ENCODE measurements at regions not wholly inside any gene's neighbourhood (a gene's known extent, or its start where the extent isn't known, plus 50 kb on each side); places are given as distances from the start of the nearest gene placed in this dataset.

DNA sequence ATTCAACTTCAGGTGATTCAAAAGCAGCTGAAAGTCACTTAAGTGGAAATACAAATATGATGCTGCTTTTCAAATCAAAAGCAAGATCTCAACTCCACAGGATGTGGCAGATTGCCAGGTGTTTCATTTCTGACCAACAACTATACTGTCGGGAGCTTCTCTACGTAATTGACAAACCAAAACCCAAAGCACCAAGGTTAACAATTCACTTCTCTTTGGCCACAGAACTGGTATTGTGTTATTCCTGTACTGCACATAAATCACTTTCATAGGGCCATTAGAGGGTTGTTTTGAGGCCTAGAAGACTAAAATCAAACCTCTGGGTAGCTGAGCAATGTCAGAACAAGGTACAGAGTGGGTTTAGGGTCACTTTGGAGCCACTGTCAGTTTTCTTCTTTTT, 169.7 kb downstream of the HAO1 start:
- TF ChIP-seq, protein P1, sequence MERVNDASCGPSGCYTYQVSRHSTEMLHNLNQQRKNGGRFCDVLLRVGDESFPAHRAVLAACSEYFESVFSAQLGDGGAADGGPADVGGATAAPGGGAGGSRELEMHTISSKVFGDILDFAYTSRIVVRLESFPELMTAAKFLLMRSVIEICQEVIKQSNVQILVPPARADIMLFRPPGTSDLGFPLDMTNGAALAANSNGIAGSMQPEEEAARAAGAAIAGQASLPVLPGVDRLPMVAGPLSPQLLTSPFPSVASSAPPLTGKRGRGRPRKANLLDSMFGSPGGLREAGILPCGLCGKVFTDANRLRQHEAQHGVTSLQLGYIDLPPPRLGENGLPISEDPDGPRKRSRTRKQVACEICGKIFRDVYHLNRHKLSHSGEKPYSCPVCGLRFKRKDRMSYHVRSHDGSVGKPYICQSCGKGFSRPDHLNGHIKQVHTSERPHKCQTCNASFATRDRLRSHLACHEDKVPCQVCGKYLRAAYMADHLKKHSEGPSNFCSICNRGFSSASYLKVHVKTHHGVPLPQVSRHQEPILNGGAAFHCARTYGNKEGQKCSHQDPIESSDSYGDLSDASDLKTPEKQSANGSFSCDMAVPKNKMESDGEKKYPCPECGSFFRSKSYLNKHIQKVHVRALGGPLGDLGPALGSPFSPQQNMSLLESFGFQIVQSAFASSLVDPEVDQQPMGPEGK (CRISPR knock-in tag; IDR thresholded peaks at IDR 0.05; ENCODE audit: borderline replicate concordance) = no peak
- TF ChIP-seq BACH2 (CRISPR knock-in tag; IDR thresholded peaks at IDR 0.05; ENCODE audit: borderline replicate concordance) (no peak), CSRNP3 (CRISPR knock-in tag; IDR thresholded peaks at IDR 0.05) (no peak), TCF4 (CRISPR knock-in tag; IDR thresholded peaks at IDR 0.05; ENCODE audit: borderline replicate concordance) (no peak), ZC3H10 (CRISPR knock-in tag; IDR thresholded peaks at IDR 0.05) (no peak), RARB (CRISPR knock-in tag; IDR thresholded peaks at IDR 0.05) (no peak), ZFP30 (CRISPR knock-in tag; IDR thresholded peaks at IDR 0.05) (no peak), CREB5 (CRISPR knock-in tag; IDR thresholded peaks at IDR 0.05; ENCODE audit: low read depth) (no peak), ESRRG (CRISPR knock-in tag; IDR thresholded peaks at IDR 0.05) (no peak), ARNTL (CRISPR knock-in tag; IDR thresholded peaks at IDR 0.05; ENCODE audit: borderline replicate concordance, low read depth) (no peak), ZFP3 (CRISPR knock-in tag; IDR thresholded peaks at IDR 0.05) (no peak), ISL1 (CRISPR knock-in tag; IDR thresholded peaks at IDR 0.05) (no peak)

All from SK-N-SH treated with all-trans-retinoic acid at 6 μM for 48 hours (cell line).